ENCODE measurements at regions not wholly inside any gene's neighbourhood (a gene's known extent, or its start where the extent isn't known, plus 50 kb on each side); places are given as distances from the start of the nearest gene placed in this dataset.
A peak's percentile ranks its signal among the peaks of the same experiment; 100 is the strongest.

- no peaks in the 10 kb centered on the region for H3K27me3 Mint-ChIP-seq
- H3K4me1 Mint-ChIP-seq (ENCODE audit: low read depth), result peaks cover 21% of the 10 kb centered on the region
Observed at GRCh38 chr6:106035655-106036054, 50.5 kb upstream of the PRDM1 start.

GRCh38 chr6:106033806-106034205 lies 52.3 kb upstream of the PRDM1 start:
- H3K4me1 Mint-ChIP-seq (ENCODE audit: low read depth), result peaks cover 21% of the 10 kb centered on the region
- intact Hi-C loops (cut with micrococcal nuclease), result no loop called here

More at GRCh38 chr6:106035655-106036054, 50.5 kb upstream of the PRDM1 start:
- H3K9me3 Mint-ChIP-seq, result peaks cover 19% of the 10 kb centered on the region
- H3K36me3 Mint-ChIP-seq (ENCODE audit: low read depth), result peaks cover 17% of the 10 kb centered on the region
- intact Hi-C loops (cut with micrococcal nuclease), result no loop called here
- H3K4me3 Mint-ChIP-seq, result no peak overlapping the region
- H3K27ac Mint-ChIP-seq, result no peak overlapping the region

GRCh38 chr6:106027758-106028157 lies 58.4 kb upstream of the PRDM1 start:
- H3K4me1 Mint-ChIP-seq (ENCODE audit: low read depth), result peaks cover 24% of the 10 kb centered on the region
- H3K4me3 Mint-ChIP-seq, result no peak overlapping the region
- intact Hi-C loops (cut with micrococcal nuclease), result no loop called here
- peak overlapping the region; percentile 86 for H3K27ac Mint-ChIP-seq
- no peaks in the 10 kb centered on the region for H3K36me3 Mint-ChIP-seq (ENCODE audit: low read depth)
- H3K27me3 Mint-ChIP-seq, result peaks cover 5% of the 10 kb centered on the region
- no peaks in the 10 kb centered on the region for H3K9me3 Mint-ChIP-seq

More at GRCh38 chr6:106033806-106034205, 52.3 kb upstream of the PRDM1 start:
- Mint-ChIP-seq H3K4me3 (no peak overlapping the region), H3K27me3 (no peaks in the 10 kb centered on the region), H3K27ac (no peak overlapping the region), H3K36me3 (ENCODE audit: low read depth) (peaks cover 17% of the 10 kb centered on the region), H3K9me3 (peaks cover 19% of the 10 kb centered on the region)

- H3K27ac Mint-ChIP-seq, result peak overlapping the region; percentile 86
- peak overlapping the region; percentile 61 for H3K4me3 Mint-ChIP-seq
- peaks cover 5% of the 10 kb centered on the region for H3K27me3 Mint-ChIP-seq
- no peaks in the 10 kb centered on the region for H3K9me3 Mint-ChIP-seq
- no peaks in the 10 kb centered on the region for H3K36me3 Mint-ChIP-seq (ENCODE audit: low read depth)
- peaks cover 24% of the 10 kb centered on the region for H3K4me1 Mint-ChIP-seq (ENCODE audit: low read depth)
- intact Hi-C loops (cut with micrococcal nuclease), result no loop called here
Observed at GRCh38 chr6:106026748-106027715, 59.1 kb upstream of the PRDM1 start.

- no peak overlapping the region for H3K4me3 Mint-ChIP-seq
- peaks cover 5% of the 10 kb centered on the region for H3K27me3 Mint-ChIP-seq
- H3K9me3 Mint-ChIP-seq, result no peaks in the 10 kb centered on the region
- peaks cover 19% of the 10 kb centered on the region for H3K4me1 Mint-ChIP-seq (ENCODE audit: low read depth)
- H3K36me3 Mint-ChIP-seq (ENCODE audit: low read depth), result no peaks in the 10 kb centered on the region
- intact Hi-C loops (cut with micrococcal nuclease), result no loop called here
- no peak overlapping the region for H3K27ac Mint-ChIP-seq
Observed at GRCh38 chr6:106025655-106026054, 60.5 kb upstream of the PRDM1 start.

- Mint-ChIP-seq H3K9me3 (no peaks in the 10 kb centered on the region), H3K27me3 (no peaks in the 10 kb centered on the region), H3K4me1 (ENCODE audit: low read depth) (peaks cover 15% of the 10 kb centered on the region), H3K27ac (no peak overlapping the region), H3K4me3 (no peak overlapping the region), H3K36me3 (ENCODE audit: low read depth) (no peaks in the 10 kb centered on the region)
- intact Hi-C loops (cut with micrococcal nuclease), result no loop called here
Observed at GRCh38 chr6:106022801-106023200, 63.3 kb upstream of the PRDM1 start.

GRCh38 chr6:106017454-106017853 lies 68.7 kb upstream of the PRDM1 start:
- intact Hi-C loops (cut with micrococcal nuclease), result no loop called here
- Mint-ChIP-seq H3K4me3 (no peak overlapping the region), H3K27me3 (peaks cover 18% of the 10 kb centered on the region), H3K4me1 (ENCODE audit: low read depth) (peaks cover 6% of the 10 kb centered on the region), H3K9me3 (no peaks in the 10 kb centered on the region), H3K27ac (no peak overlapping the region), H3K36me3 (ENCODE audit: low read depth) (peaks cover 3% of the 10 kb centered on the region)

GRCh38 chr6:106014955-106015354 lies 71.2 kb upstream of the PRDM1 start:
- no peak overlapping the region for H3K4me3 Mint-ChIP-seq
- H3K9me3 Mint-ChIP-seq, result no peaks in the 10 kb centered on the region
- H3K36me3 Mint-ChIP-seq (ENCODE audit: low read depth), result peaks cover 13% of the 10 kb centered on the region
- H3K4me1 Mint-ChIP-seq (ENCODE audit: low read depth), result peaks cover 15% of the 10 kb centered on the region
- peaks cover 18% of the 10 kb centered on the region for H3K27me3 Mint-ChIP-seq
- intact Hi-C loops (cut with micrococcal nuclease), result no loop called here
- no peak overlapping the region for H3K27ac Mint-ChIP-seq

GRCh38 chr6:106011476-106011875 lies 74.7 kb upstream of the PRDM1 start:
- intact Hi-C loops (cut with micrococcal nuclease), result no loop called here
- H3K27ac Mint-ChIP-seq, result peak overlapping the region; percentile 10
- H3K27me3 Mint-ChIP-seq, result peaks cover 17% of the 10 kb centered on the region
- H3K36me3 Mint-ChIP-seq (ENCODE audit: low read depth), result peaks cover 13% of the 10 kb centered on the region
- peaks cover 15% of the 10 kb centered on the region for H3K4me1 Mint-ChIP-seq (ENCODE audit: low read depth)
- H3K4me3 Mint-ChIP-seq, result no peak overlapping the region
- no peaks in the 10 kb centered on the region for H3K9me3 Mint-ChIP-seq

- Mint-ChIP-seq H3K36me3 (ENCODE audit: low read depth) (no peaks in the 10 kb centered on the region), H3K9me3 (no peaks in the 10 kb centered on the region), H3K27me3 (peaks cover 12% of the 10 kb centered on the region), H3K4me1 (ENCODE audit: low read depth) (peaks cover 6% of the 10 kb centered on the region), H3K4me3 (no peak overlapping the region), H3K27ac (no peak overlapping the region)
- intact Hi-C loops (cut with micrococcal nuclease), result loop anchor here (10.0 kb wide), 1 partner anchor 271 kb away; no protein-coding TSS in a partner anchor
Observed at GRCh38 chr6:106005954-106006353, 80.2 kb upstream of the PRDM1 start.

- Mint-ChIP-seq H3K9me3 (no peaks in the 10 kb centered on the region), H3K27me3 (peaks cover 13% of the 10 kb centered on the region), H3K27ac (no peak overlapping the region), H3K4me1 (ENCODE audit: low read depth) (peaks cover 6% of the 10 kb centered on the region), H3K36me3 (ENCODE audit: low read depth) (no peaks in the 10 kb centered on the region), H3K4me3 (no peak overlapping the region)
- intact Hi-C loops (cut with micrococcal nuclease), result loop anchor here (10.0 kb wide), 1 partner anchor 270 kb away; no protein-coding TSS in a partner anchor
Observed at GRCh38 chr6:106005013-106005412, 81.1 kb upstream of the PRDM1 start.

- Mint-ChIP-seq H3K4me1 (ENCODE audit: low read depth) (peaks cover 6% of the 10 kb centered on the region), H3K27ac (no peak overlapping the region), H3K9me3 (no peaks in the 10 kb centered on the region), H3K4me3 (no peak overlapping the region), H3K27me3 (peaks cover 17% of the 10 kb centered on the region), H3K36me3 (ENCODE audit: low read depth) (no peaks in the 10 kb centered on the region)
- intact Hi-C loops (cut with micrococcal nuclease), result loop anchor here (10.0 kb wide), 1 partner anchor 269 kb away; no protein-coding TSS in a partner anchor
Observed at GRCh38 chr6:106003268-106003987, 82.7 kb upstream of the PRDM1 start.

GRCh38 chr6:106002005-106002404 lies 84.1 kb upstream of the PRDM1 start:
- no peak overlapping the region for H3K4me3 Mint-ChIP-seq
- intact Hi-C loops (cut with micrococcal nuclease), result loop anchor here (10.0 kb wide), 1 partner anchor 267 kb away; no protein-coding TSS in a partner anchor
- no peaks in the 10 kb centered on the region for H3K36me3 Mint-ChIP-seq (ENCODE audit: low read depth)
- peaks cover 17% of the 10 kb centered on the region for H3K27me3 Mint-ChIP-seq
- no peaks in the 10 kb centered on the region for H3K9me3 Mint-ChIP-seq
- peaks cover 11% of the 10 kb centered on the region for H3K4me1 Mint-ChIP-seq (ENCODE audit: low read depth)
- no peak overlapping the region for H3K27ac Mint-ChIP-seq

- H3K36me3 Mint-ChIP-seq (ENCODE audit: low read depth), result no peaks in the 10 kb centered on the region
- no peak overlapping the region for H3K27ac Mint-ChIP-seq
- no peak overlapping the region for H3K4me3 Mint-ChIP-seq
- intact Hi-C loops (cut with micrococcal nuclease), result loop anchor here (10.0 kb wide), 1 partner anchor 266 kb away; no protein-coding TSS in a partner anchor
- no peaks in the 10 kb centered on the region for H3K9me3 Mint-ChIP-seq
- peaks cover 17% of the 10 kb centered on the region for H3K27me3 Mint-ChIP-seq
- H3K4me1 Mint-ChIP-seq (ENCODE audit: low read depth), result peaks cover 11% of the 10 kb centered on the region
Observed at GRCh38 chr6:106000935-106001334, 85.2 kb upstream of the PRDM1 start.

Measured in dendritic cell treated with granulocyte-macrophage colony-stimulating factor and Interleukin-4, amounts not matched to agents 40 ng/mL and 50 ng/mL, for 4 days (primary cell).